ENCODE measurements at regions not wholly inside any gene's neighbourhood (a gene's known extent, or its start where the extent isn't known, plus 50 kb on each side); places are given as distances from the start of the nearest gene placed in this dataset.

- TF ChIP-seq, protein P1, sequence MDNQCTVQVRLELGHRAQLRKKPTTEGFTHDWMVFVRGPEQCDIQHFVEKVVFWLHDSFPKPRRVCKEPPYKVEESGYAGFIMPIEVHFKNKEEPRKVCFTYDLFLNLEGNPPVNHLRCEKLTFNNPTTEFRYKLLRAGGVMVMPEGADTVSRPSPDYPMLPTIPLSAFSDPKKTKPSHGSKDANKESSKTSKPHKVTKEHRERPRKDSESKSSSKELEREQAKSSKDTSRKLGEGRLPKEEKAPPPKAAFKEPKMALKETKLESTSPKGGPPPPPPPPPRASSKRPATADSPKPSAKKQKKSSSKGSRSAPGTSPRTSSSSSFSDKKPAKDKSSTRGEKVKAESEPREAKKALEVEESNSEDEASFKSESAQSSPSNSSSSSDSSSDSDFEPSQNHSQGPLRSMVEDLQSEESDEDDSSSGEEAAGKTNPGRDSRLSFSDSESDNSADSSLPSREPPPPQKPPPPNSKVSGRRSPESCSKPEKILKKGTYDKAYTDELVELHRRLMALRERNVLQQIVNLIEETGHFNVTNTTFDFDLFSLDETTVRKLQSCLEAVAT (IDR thresholded peaks at IDR 0.05), result no peak
- TF ChIP-seq DMBX1 (CRISPR knock-in tag; IDR thresholded peaks at IDR 0.05; ENCODE audit: borderline replicate concordance) (no peak), ZBTB43 (CRISPR knock-in tag; IDR thresholded peaks at IDR 0.05) (no peak), HIVEP1 (CRISPR knock-in tag; IDR thresholded peaks at IDR 0.05) (no peak), NR3C1 (CRISPR knock-in tag; IDR thresholded peaks at IDR 0.05) (no peak), POLR3A (IDR thresholded peaks at IDR 0.05; ENCODE audit: borderline replicate concordance, extremely low read depth, insufficient read depth, insufficient read length) (no peak)
These were observed 870.4 kb downstream of the CDH8 start (continued) for GRCh38 chr16:61165797-61166196.

GRCh38 chr16:61150351-61150750, 885.9 kb downstream of the CDH8 start:
- no peak overlapping the region for H3K4me2 ChIP-seq (ENCODE audit: insufficient read depth, low read length)
- no peak overlapping the region for H3K4me3 ChIP-seq
- no peaks in the 10 kb centered on the region for H3K9me3 ChIP-seq (replicated peaks; ENCODE audit: control insufficient read depth, insufficient read depth, low read depth, low read length)
- H3K36me3 ChIP-seq (ENCODE audit: control insufficient read depth, insufficient read depth, low read length), result no peaks in the 10 kb centered on the region
- ATAC-seq (no peak), FAIRE-seq (no peak), DNase-seq (ENCODE audit: extremely low read depth in 1 of 4, low spot score in 3 of 4) (no peak)
- in situ Hi-C loops (cut with MboI), result no loop called here
- H3K27me3 ChIP-seq (ENCODE audit: control insufficient read depth in 2 of 2, insufficient read depth in 2 of 2, low read length in 2 of 2), result no peaks in the 10 kb centered on the region
- 0% methylated on average over 4 of the region's 4 CpGs for WGBS (ENCODE audit: insufficient coverage, low coverage, missing lambda C conversion rate)
- H4K20me1 ChIP-seq (replicated peaks; ENCODE audit: control insufficient read depth, insufficient read depth, low read length), result no peaks in the 10 kb centered on the region
- no TSS peak for BruUV-seq (replicated peaks)
- intact Hi-C loops (cut with micrococcal nuclease), result no loop called here
- H3K9ac ChIP-seq (ENCODE audit: insufficient read depth in 1 of 2, low read depth in 2 of 2, low read length in 2 of 2), result no peak overlapping the region
- H3K79me2 ChIP-seq (ENCODE audit: control insufficient read depth, insufficient read depth, low read length), result no peaks in the 10 kb centered on the region
- H2AFZ ChIP-seq (ENCODE audit: low read depth, low read length), result no peak overlapping the region
- H3K27ac ChIP-seq (ENCODE audit: extremely low read depth, low read depth, low read length), result no peak overlapping the region
- TF ChIP-seq FOXA1 (IDR thresholded peaks at IDR 0.05; ENCODE audit: borderline replicate concordance) (no peak), CHCHD3 (CRISPR knock-in tag; IDR thresholded peaks at IDR 0.05) (no peak), ZBTB43 (CRISPR knock-in tag; IDR thresholded peaks at IDR 0.05) (no peak), THRA (IDR thresholded peaks at IDR 0.05) (no peak), TFAM (CRISPR knock-in tag; conservative IDR thresholded peaks at IDR 0.05) (no peak), E2F4 (CRISPR knock-in tag; IDR thresholded peaks at IDR 0.05; ENCODE audit: low read depth) (no peak), DMBX1 (CRISPR knock-in tag; IDR thresholded peaks at IDR 0.05; ENCODE audit: borderline replicate concordance) (no peak), NCOA1 (IDR thresholded peaks at IDR 0.05; ENCODE audit: low read depth) (no peak)
- TF ChIP-seq, protein P2, sequence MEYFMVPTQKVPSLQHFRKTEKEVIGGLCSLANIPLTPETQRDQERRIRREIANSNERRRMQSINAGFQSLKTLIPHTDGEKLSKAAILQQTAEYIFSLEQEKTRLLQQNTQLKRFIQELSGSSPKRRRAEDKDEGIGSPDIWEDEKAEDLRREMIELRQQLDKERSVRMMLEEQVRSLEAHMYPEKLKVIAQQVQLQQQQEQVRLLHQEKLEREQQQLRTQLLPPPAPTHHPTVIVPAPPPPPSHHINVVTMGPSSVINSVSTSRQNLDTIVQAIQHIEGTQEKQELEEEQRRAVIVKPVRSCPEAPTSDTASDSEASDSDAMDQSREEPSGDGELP (CRISPR knock-in tag; IDR thresholded peaks at IDR 0.05; ENCODE audit: borderline replicate concordance), result no peak
- no peaks in the 10 kb centered on the region for H3K4me1 ChIP-seq (replicated peaks in 1 of 2; ENCODE audit: control insufficient read depth in 2 of 2, insufficient read depth in 2 of 2, low read length in 2 of 2)
- POLR2A ChIA-PET, result interaction anchor here (0.7 kb wide), 1 partner anchor 20 kb away, joined by 3 read pairs; no protein-coding TSS in a partner anchor
- H3K9me1 ChIP-seq (ENCODE audit: control insufficient read depth, insufficient read depth, low read length), result no peaks in the 10 kb centered on the region
- CTCF ChIA-PET (ENCODE audit: low intra/inter-chr PET ratio), result no interaction called here
